ENCODE measurements at regions not wholly inside any gene's neighbourhood (a gene's known extent, or its start where the extent isn't known, plus 50 kb on each side); places are given as distances from the start of the nearest gene placed in this dataset.

- TF ChIP-seq ZNF274 (IDR thresholded peaks at IDR 0.05; ENCODE audit: low read depth, low read length) = no peak
- H3K4me3 ChIP-seq (ENCODE audit: low read length) = no peak overlapping the region
Observed at GRCh38 chr7:24341691-24342413, 57.9 kb downstream of the NPY start.

GRCh38 chr7:24343614-24344013 lies 59.6 kb downstream of the NPY start:
- H3K4me3 ChIP-seq (ENCODE audit: low read length) = no peak overlapping the region
- TF ChIP-seq ZNF274 (IDR thresholded peaks at IDR 0.05; ENCODE audit: low read depth, low read length) = no peak

- no peak overlapping the region for H3K4me3 ChIP-seq (ENCODE audit: low read length)
- TF ChIP-seq ZNF274 (IDR thresholded peaks at IDR 0.05; ENCODE audit: low read depth, low read length) = no peak
Observed at GRCh38 chr7:24346129-24346528, 62.1 kb downstream of the NPY start.

GRCh38 chr7:24346716-24347115 lies 62.7 kb downstream of the NPY start:
- no peak overlapping the region for H3K4me3 ChIP-seq (ENCODE audit: low read length)
- TF ChIP-seq ZNF274 (IDR thresholded peaks at IDR 0.05; ENCODE audit: low read depth, low read length) = no peak

- no peak for TF ChIP-seq ZNF274 (IDR thresholded peaks at IDR 0.05; ENCODE audit: low read depth, low read length)
- no peak overlapping the region for H3K4me3 ChIP-seq (ENCODE audit: low read length)
Observed at GRCh38 chr7:24349339-24349738, 65.3 kb downstream of the NPY start.

- no peak overlapping the region for H3K4me3 ChIP-seq (ENCODE audit: low read length)
- no peak for TF ChIP-seq ZNF274 (IDR thresholded peaks at IDR 0.05; ENCODE audit: low read depth, low read length)
Observed at GRCh38 chr7:24354456-24354855, 70.5 kb downstream of the NPY start.

- TF ChIP-seq ZNF274 (IDR thresholded peaks at IDR 0.05; ENCODE audit: low read depth, low read length) = no peak
- H3K4me3 ChIP-seq (ENCODE audit: low read length) = no peak overlapping the region
Observed at GRCh38 chr7:24356718-24357386, 72.9 kb downstream of the NPY start.

- no peak for TF ChIP-seq ZNF274 (IDR thresholded peaks at IDR 0.05; ENCODE audit: low read depth, low read length)
- H3K4me3 ChIP-seq (ENCODE audit: low read length) = no peak overlapping the region
Observed at GRCh38 chr7:24361001-24361400, 77.0 kb downstream of the NPY start.

- no peak overlapping the region for H3K4me3 ChIP-seq (ENCODE audit: low read length)
- TF ChIP-seq ZNF274 (IDR thresholded peaks at IDR 0.05; ENCODE audit: low read depth, low read length) = no peak
Observed at GRCh38 chr7:24365606-24366005, 81.6 kb downstream of the NPY start.

- TF ChIP-seq ZNF274 (IDR thresholded peaks at IDR 0.05; ENCODE audit: low read depth, low read length) = no peak
- no peak overlapping the region for H3K4me3 ChIP-seq (ENCODE audit: low read length)
Observed at GRCh38 chr7:24366876-24367275, 82.9 kb downstream of the NPY start.

GRCh38 chr7:24368161-24368560 lies 84.2 kb downstream of the NPY start:
- TF ChIP-seq ZNF274 (IDR thresholded peaks at IDR 0.05; ENCODE audit: low read depth, low read length) = no peak
- H3K4me3 ChIP-seq (ENCODE audit: low read length) = no peak overlapping the region

GRCh38 chr7:24370541-24370940 lies 86.6 kb downstream of the NPY start:
- no peak overlapping the region for H3K4me3 ChIP-seq (ENCODE audit: low read length)
- TF ChIP-seq ZNF274 (IDR thresholded peaks at IDR 0.05; ENCODE audit: low read depth, low read length) = no peak

GRCh38 chr7:24372961-24373955 lies 89.3 kb downstream of the NPY start:
- no peak for TF ChIP-seq ZNF274 (IDR thresholded peaks at IDR 0.05; ENCODE audit: low read depth, low read length)
- no peak overlapping the region for H3K4me3 ChIP-seq (ENCODE audit: low read length)

GRCh38 chr7:24378871-24379616 lies 95.1 kb downstream of the NPY start:
- H3K4me3 ChIP-seq (ENCODE audit: low read length) = no peak overlapping the region
- no peak for TF ChIP-seq ZNF274 (IDR thresholded peaks at IDR 0.05; ENCODE audit: low read depth, low read length)

All from GM08714 (cell line).